HG03280 (cell line): ENCODE measurements at regions not wholly inside any gene's neighbourhood (a gene's known extent, or its start where the extent isn't known, plus 50 kb on each side); places are given as distances from the start of the nearest gene placed in this dataset.
"Not testable (repeated sequence)": the region's sequence is repeated elsewhere in the genome, so short reads cannot be mapped to it uniquely, and the experiment has no call there.

Source experiments
- ATAC-seq: cut with Tn5 transposase; IDR thresholded peaks from one replicate; pipeline ENCODE4 v1.9.1; 2021; ENCODE audit warnings: mild to moderate bottlenecking, moderate library complexity; ENCODE audit not compliant: unreplicated experiment

DNA sequence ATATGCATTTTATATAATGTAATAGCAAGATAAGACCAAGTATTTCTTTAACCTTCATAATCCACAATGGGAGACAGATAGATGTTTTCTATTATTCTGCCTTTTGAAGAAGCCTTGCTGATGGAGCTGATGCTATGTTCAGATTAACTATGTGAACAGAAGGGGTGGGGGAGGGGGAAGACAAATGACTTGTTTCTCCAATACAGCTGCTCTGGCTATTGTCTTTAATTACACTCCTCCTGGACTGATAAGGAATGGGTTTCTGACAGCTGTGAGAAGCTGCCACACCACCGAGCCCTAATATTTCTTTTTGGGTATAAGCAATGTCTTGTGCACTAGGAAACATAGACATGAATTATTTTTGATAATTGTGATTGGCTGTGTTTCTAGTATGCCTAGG, 62.0 kb downstream of the CAVIN4 start:
- ATAC-seq = no peak

- ATAC-seq = no peak
Measured at GRCh38 chr9:100640447-100641050, 62.7 kb downstream of the CAVIN4 start.

DNA sequence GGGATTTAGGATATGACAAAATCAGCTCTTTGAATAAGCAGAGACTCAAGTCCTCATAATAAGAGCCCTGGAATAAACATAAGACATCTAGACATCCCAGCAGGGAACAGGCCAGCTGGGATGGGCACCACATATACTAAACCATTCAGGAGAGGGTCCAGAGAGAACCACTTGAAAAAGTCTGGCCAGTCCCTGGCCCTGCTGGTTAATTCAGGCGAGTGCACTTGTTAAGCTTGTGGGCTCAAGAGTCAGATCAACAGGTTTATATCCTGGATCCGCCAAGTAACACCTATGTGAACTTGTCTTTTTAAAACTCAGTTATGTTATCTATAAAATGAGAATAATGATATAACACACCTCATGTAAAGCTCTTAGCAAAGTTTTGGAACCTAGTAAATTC, 63.3 kb downstream of the CAVIN4 start:
- ATAC-seq = no peak

DNA sequence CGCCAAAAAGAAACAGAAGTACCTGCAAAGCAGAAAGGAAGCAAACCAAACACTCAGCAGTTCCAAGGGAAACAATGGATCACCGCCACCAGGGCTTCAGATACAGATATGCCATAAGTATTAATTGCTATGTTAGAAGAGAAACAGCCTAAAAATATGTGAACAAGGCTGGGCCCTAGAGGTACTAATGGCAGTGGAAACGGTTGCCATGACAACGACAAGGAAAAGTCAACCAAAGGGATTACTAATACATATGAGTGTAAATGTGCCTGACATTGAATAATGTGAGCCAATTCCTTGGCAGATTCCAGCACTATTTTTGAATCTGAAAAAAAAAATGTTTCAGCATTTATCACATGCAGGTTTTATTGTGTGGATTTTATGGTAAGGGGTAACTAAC, 75.0 kb downstream of the CAVIN4 start:
- ATAC-seq = no peak

- ATAC-seq = no peak
Measured at GRCh38 chr9:100653643-100654334, 75.9 kb downstream of the CAVIN4 start.

DNA sequence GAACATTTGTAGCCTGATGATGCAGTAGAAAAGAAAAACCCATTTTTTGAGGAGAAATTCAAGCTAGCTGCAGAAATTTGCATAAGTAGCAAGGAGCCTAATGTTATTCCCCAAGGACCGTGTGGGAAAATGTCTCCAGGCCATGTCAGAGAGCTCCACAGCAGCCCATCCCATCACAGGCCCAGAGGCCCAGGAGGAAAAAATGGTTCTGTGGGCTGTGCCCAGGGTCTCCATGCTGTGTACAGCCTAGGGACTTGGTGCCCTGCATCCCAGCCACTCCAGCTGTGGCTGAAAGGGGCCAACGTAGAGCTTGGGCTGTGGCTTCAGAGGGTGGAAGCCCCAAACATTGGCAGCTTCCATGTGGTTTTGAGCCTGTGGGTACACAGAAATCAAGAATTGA, 79.0 kb downstream of the CAVIN4 start:
- not testable (repeated sequence) for ATAC-seq

DNA sequence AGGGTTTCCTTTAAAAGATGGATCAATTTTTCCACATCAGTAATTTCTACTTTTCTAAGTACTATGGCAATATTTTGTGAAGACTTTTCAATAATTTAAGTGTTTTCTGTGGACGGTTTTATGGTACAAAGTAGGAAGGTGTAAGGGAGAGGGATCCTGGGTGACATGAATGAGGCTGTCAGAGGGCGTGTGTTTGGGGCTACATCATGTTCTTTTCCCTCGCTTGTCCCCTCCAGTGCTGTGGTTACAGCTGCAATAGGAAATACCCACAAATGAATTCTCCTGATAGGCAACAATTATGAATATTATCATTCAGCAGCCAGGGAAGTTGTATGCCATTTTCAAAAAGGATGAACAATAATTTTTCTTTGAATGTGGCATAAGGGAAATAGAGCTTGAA, 83.8 kb downstream of the CAVIN4 start:
- no peak for ATAC-seq

DNA sequence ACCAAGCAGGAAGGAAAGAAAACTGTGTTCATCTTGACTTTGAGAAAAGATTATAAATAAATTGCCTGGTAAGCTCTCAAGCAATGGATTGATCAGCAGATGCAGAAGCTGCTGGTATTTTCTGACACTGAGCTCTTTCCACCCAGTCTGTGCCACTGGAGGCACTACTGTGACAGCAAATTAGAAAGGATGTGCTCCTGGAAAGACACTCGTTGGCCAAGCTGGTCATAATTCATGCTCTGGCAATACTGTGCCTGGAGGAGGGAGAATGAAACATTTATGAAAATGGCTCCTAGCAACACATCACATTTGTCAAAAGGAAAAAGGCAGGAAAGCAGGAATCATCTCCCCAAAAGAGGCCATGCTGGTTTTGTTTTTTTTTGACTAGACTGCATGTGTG, 84.2 kb downstream of the CAVIN4 start:
- no peak for ATAC-seq

DNA sequence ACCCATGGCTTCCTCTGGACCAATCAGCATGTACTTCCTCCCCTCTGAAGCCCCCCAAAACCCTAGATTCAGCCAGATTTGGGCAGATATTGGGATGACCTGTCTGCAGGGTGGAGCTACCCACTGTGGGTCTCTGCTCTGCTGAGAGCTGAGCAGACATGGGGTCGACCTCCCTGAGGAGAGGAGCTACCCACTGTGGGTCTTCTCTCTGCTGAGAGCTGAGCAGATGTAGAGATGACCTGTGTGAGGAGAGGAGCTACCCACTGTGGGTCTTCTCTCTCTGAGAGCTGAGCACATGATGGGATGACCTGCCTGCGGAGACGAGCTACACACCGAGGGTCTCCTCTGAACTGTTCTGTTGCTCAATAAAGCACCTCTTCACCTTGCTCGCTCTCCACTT, 89.6 kb downstream of the CAVIN4 start:
- ATAC-seq = no peak

DNA sequence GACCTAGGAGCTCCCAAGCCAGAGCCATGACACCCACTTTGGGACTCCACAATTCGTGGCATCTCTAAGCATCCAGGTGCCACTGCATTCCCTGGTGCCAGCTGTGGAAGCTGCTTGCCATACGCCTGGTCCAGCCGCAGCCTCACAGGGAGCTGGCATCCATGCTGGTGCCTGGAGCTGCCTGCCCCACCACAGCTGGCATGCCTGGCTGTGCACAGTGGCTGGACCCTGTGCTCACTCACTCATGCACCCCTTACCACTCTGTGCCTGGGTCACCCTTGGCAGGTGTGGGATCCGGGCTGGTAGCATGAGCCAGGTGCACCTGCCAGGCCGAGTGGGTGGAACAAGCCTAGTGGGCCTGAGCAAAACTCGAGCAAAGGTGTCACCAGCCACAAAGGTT, 90.1 kb downstream of the CAVIN4 start:
- ATAC-seq = no peak

- ATAC-seq = no peak
Measured at GRCh38 chr9:100669968-100670367, 92.1 kb downstream of the CAVIN4 start.

DNA sequence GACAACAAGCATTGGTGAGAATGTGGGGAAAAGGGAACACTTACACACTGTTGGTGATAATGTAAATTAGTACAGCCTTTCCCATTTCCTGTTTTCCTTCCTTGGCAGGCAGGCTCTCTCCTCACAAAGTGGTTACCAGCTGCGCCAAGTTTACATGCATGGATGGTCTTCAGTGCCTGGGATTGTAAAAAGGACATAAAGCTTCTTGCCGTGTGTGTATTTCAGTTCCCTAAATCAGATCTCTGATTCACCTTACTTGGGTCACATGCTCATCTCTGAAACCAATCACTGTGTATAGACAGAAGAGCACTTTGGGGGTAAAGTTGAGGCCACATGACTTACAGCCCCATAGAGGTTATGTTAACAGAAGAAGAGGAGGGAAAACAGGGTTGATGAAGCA, 92.8 kb downstream of the CAVIN4 start:
- no peak for ATAC-seq

DNA sequence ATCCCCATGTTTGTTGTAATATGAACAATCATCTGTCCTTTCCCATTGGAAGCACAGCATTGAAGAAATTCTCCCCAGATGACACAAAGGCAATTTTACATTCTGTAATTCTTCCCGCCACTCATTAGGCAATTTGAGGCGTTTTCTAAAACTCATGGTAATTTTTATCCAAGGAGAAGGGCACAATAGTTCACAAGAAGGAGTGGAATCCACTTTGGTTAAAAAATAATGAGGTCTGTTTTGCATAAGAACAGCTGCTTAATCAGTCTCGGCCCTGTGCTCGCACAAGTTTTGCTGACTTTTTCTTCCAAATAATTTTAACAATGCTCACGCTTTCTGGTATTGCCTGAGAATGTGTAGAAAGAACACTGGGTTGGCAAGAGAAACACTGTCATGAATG, 94.0 kb downstream of the CAVIN4 start:
- ATAC-seq = no peak

- ATAC-seq = no peak
Measured at GRCh38 chr9:100673249-100673648, 95.4 kb downstream of the CAVIN4 start.

GRCh38 chr9:100674419-100675122, 96.7 kb downstream of the CAVIN4 start:
- no peak for ATAC-seq

- no peak for ATAC-seq
Measured at GRCh38 chr9:100679834-100680233, 102.0 kb downstream of the CAVIN4 start.

DNA sequence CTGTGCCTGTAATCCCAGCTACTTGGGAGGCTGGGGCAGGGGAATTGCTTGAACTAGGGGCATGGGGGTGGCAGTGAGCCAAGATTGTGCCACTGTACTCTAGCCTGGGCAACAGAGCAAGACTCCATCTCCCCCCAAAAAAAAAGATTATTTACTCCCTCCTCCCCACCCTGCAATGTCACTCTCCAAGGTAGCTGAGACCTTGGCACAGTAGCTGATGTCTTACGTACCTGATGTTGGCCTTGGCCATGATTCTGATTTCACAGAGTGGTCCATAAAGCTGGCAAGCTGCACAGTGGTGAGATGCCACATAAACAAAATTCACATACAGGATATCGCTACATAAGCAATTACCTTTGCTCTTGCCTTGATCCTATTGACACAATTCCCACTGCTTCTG, 108.5 kb downstream of the CAVIN4 start:
- ATAC-seq = no peak

- peak; percentile 51 for ATAC-seq
Measured at GRCh38 chr9:100689635-100690034, 111.8 kb downstream of the CAVIN4 start.

- ATAC-seq = no peak
Measured at GRCh38 chr9:100690438-100690837, 112.6 kb downstream of the CAVIN4 start.

DNA sequence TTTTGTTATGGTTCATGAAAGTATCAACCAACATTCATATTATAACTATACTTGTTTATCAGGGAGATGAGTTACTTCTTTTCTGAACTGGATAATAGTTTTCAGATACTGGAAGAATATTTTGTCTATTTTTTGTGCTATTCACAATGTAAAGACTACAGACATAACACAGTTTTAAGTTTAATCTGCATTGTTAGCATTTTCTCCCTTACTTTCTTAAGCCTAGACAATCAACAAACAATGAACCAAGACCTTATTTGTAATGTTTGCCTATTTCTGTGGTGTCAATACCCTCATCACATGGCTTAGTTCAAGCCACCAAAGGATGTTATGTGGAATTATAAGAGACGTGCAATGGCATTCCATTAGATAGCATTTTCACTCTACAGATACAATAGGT, 119.5 kb downstream of the CAVIN4 start:
- no peak for ATAC-seq

DNA sequence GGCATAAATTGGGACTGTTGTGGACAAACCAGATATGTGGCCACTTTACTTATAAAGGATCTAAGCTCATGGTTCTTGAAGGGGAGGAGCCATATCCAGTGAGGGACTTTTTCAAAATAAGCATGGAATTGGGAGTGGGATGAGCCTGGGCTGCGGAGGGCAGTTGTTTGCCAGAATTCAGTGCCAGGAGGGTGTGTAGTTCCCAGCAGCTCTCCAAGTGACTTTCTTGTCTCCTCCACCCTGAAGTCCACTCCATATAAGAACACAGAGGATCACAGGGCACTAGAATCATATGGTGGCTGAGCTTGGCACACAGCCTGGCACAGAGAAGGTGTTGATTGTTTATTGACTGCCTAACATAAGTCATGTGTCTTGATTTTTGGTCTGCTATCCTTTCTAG, 121.1 kb downstream of the CAVIN4 start:
- ATAC-seq = no peak

- no peak for ATAC-seq
Measured at GRCh38 chr9:100699668-100700067, 121.8 kb downstream of the CAVIN4 start.
